Ramos (cell line): ENCODE measurements at regions not wholly inside any gene's neighbourhood (a gene's known extent, or its start where the extent isn't known, plus 50 kb on each side); places are given as distances from the start of the nearest gene placed in this dataset.

Experiments
- in situ Hi-C: fragments of 300-500 bp; cut with MboI; formaldehyde crosslinking; loops from one replicate; pipeline ENCODE4 v1.14.3; 2022; ENCODE audit warnings: low sequenced_read_pairs; ENCODE audit not compliant: unreplicated experiment

DNA sequence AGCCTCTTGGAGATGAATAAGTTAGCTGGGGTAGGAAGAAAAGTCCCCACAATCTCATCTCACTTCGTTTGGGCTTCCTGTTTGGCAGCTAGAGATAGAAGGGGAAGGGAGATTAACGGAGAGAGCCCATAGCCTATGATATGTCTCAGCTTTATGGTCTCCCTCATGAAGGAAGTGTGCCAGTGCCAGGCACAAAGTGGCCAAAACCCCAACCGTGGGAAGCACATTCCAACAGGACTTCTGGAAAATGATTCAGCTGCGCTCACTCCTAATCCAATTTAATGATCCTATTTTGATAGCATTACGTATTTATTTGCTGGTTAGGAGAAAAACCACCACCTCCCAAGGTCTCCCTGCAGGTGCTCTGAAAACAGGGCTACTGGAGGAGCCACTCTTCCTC is 303.1 kb upstream of the CLINT1 start:
- in situ Hi-C loops = loop anchor here (5.0 kb wide), 1 partner anchor 950 kb away; no protein-coding TSS in a partner anchor

DNA sequence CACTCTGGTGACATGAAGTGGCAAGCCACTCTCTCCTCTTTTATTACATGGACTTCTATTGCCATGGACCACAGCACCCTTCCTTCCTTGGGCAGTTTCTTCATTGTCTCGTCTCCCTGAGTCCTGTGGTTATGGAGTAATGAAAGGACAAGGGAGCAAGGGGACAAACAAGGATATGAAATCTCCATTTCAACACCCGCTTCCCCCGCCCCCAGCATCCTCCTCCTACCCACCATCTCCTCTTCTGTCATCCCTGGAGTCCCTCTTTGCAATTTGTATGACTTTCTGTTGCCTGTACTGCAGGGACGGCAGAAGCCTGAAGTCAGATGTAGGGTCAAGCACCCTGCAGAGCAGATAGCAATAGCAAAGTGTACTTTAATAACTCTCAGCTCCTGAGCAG is 300.7 kb upstream of the CLINT1 start:
- in situ Hi-C loops = loop anchor here (5.0 kb wide), 1 partner anchor 953 kb away; no protein-coding TSS in a partner anchor

DNA sequence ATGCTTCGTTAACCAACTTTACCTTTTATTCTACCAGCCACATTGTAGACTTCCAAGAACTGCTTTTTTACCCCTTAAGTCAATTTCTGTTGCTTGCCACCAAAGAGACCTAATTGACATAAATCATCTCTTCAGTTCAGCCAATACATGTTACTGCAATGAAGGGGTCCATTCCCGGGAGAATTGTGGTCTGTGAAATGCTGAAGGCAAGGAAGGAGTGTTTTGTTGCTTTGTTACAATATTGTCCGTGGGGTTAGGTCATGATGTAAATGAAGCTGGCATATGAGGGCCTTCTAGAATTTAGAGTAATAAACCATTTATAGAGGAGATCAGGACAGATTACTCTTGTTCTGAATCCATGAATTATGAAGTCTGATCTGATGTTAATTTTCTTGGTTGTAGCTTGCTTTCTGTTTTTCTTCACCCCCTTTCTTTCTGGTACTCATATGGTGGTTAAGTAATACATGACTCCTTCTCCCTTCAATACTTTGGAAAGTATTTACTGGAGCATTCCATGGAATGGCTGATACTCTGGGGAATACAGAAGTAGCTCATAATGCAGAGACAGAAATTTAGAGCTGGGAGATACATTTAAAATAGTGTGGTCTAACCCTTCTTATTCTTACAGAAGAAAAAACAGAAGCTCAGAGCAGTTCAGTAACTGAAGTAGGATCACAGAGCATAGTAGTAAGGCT is 297.0 kb upstream of the CLINT1 start:
- in situ Hi-C loops = no loop called here

DNA sequence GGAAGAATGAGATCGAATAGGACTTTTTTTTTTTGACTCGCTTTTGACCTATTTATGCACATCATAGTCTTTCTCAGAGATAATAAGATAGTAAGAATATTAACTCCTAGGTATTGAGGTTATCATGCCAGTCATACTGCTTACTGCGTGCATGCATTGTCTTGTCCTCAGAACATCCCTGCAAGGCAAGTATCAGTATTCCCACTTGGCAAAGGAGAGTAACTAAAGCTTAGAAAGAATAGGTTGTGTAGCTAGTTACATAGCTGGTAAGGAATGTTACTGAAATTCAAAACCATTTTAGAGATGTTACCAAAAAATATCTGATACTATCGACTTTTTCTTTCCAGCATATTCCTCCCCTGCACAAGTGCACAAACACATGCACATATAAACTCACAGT is 296.1 kb upstream of the CLINT1 start:
- in situ Hi-C loops = no loop called here

DNA sequence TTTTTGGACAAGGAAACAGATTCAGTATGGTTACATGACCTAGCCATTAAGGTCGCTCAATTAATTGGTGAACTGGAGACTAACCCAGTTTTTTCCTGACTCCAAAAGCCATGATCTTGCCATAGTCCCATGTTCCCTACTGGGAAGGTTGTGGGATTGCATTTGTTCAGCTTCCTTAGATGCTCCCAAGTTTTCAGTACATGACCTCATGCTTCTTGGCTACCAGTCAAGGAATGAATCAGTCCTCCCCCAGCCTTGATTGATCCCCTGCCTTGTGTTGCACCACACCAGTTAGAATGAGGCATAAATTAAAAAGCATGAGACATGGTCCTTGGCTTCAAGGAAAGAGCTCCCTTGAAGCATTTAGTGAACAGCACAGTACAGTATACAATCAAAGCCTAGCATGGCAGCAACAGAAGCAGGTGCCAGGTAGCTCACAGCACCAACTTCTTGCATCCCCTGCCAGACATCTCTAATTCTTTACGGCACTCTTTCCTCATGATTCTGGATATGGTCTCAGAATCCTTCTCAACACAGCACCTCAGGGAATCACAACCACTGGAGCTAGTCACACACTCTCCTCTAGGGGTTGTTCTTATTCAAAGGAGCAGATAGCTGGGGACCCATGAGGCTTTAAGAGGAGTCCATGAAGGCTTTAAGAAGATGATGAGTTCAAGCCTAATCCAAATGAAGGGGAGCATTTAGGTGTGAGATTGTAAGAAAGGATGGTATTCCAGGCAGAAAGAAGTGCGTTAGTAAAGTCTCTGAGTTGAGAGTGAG is 295.5 kb upstream of the CLINT1 start:
- in situ Hi-C loops = no loop called here

DNA sequence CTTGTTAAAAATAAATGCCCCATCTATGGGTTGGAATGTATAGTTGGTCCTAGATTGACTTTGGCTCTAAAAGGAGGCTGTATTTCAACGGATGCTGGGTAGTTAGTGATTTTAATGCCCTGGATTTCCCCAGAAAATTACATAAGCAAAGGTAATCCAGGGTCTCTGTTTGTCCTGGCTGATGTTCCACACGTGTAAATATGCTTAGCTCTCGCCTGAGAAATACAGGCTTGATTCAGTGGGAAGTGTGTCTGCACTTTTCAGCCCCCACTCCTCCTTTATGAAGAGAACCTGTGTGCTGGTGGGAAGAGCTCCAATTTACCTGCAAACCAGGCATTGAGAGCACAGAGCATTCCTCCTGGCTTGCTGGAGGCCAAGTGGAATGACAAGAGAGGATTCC is 294.6 kb upstream of the CLINT1 start:
- in situ Hi-C loops = no loop called here

DNA sequence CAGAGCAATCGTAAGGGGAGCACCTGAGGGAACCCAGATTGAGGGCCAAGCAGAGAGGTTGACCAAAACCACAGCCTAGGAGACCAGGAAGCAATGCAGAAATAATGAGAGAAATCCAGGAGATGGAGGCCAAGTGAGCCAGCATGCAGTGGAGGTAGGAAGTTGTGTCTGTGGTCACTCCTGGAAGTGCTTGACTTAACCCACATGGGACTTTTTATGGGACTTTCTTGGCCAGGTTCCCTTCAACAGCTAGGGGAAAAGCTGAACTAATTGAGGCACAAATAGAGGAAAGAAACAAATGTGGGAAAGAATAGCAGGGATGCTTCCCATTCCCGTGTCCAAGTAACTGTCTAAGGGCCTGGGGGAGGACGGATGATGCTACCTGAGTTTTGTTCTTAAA is 293.2 kb upstream of the CLINT1 start:
- in situ Hi-C loops = no loop called here

DNA sequence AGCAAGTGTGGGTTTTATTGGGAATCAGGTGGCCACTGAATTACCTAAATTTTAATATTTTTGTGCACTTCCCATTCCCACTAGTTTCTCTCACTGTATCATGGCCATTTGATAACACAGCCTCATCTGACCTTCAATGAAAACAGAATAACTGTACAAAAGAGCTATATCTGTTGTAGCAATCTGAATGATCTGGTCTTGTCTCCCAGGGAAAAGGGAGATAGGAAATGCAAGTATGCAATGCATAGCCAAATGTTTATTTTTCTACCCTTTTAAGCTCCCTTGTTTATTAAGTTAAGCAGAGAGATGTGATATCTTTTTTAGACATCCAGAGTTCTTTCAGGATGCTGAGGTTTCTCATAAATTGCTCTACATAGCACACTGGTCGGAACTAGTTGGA is 288.3 kb upstream of the CLINT1 start:
- in situ Hi-C loops = no loop called here

DNA sequence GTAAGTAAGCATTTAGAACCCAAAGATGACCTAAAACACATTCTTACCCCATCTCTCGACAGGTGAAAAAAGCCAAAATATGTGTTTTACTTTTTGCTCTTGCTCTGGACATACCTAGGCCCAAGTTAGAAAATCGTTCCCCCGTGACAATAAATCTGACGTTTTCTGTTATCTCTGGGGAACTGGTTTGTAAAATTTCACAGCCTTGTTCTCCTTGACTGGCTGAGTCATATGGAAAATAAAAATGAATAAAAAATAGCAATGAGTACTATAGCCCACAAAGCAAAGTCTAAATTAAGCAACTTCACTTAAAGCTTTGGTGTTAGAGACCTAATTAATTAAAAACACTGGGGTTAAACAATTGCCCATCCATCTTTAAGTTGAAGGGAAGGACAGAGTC is 286.9 kb upstream of the CLINT1 start:
- in situ Hi-C loops = no loop called here

DNA sequence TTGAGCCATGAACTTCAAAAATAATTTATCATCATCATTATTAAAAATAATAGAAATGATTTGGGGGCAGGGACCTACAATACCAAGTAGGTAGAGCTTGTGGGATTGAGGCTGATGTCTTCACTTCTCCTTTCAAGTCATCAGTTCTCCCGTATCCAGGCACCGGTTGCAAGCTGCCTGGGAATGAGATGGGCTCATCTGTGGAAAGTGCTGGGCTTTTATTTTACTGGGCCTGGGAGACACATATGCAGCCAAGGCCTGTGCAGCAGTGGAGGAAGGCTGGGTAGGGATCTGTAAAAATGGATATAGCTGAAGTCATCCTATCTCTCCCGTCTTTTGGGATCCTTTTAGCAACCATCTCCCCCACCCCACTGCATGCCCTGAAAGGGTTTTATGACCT is 284.1 kb upstream of the CLINT1 start:
- in situ Hi-C loops = no loop called here

DNA sequence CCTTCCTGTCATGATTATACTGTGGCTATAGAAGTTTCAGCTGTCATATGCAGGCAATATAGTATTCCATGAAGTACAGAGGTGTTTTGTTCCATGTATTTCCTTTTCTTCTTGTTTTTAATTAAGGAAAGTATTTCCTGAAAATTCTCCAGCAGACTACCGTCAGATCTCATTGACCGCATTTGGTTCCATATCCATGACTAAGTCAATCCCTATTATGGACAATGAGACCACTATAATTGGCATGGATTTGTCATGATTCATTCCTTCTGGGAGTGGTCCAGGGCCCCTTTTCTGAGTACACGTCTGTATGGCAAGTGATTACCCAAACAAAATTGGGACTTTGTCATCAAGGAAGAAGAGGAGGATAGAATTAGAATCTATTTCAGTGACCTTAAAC is 283.2 kb upstream of the CLINT1 start:
- in situ Hi-C loops = no loop called here

DNA sequence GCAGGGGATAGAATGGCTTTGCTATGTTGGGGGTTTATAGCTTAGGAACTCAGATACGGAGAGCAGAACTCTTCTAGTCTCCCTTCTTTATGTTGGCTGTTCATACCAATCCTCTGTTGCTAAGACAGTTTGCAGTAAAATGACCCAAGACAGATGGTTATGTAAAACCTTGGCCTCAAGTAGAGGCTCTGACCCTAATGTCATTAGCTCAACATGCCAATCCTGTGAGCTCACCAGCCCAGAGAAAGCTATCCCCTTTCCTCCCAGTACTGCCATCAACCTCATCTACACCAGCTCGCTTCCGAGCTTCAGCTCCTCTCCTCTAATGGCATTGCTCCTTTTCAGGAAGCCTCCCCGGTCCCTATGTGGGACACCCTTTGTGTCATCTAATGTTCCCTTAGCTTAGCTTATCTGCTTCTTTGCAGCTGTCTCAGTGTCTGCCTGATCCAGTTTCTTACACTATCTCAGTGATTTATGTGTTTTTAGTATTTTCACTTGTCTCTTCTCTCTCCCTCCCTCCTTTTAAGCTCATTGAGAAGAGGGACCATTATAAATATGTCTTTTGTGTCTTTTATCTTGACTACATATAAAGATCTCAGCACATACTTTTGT is 281.3 kb upstream of the CLINT1 start:
- in situ Hi-C loops = no loop called here

DNA sequence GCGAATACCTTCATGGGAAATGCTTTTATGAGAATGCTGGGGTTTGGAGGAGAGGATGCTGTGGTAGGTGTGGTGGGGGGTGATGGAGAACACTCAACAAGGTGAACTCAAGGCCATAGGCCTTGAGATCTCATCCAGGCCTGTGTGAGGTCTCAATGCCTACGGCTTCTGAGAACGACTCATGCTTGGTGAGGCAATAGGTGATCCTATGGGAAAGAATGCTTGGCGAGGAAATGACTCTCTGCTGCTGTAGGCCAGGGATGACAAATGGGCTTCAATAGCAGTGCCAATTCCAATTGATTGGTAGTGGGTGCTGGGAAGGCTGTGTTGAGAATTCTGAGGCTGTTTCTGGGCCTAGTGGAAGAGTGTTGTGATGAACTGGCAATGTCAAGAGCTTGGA is 280.2 kb upstream of the CLINT1 start:
- in situ Hi-C loops = no loop called here

DNA sequence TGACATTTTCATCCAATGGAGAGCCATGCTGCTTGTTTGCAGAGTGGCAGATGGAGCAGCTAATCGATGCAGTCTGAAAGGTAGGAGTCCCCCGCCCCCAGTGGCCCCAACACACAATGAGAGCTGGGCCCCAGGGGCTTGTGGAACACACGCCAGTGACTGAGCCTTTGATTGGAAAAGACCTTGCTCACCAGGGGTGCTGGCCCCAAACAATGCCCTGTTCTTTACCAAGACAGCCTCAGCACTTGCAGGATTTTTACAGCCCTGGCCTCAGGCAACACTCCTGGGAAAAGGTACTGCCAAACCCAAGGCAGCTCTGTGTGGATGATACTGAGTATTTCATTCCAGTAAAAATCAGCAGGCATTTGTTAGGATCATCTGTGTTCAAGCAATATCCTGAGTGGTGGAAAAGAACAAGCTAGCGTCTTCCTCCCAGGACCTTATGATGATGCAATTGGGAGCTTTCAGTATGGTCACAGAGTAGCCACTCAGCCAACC is 276.8 kb upstream of the CLINT1 start:
- in situ Hi-C loops = no loop called here

DNA sequence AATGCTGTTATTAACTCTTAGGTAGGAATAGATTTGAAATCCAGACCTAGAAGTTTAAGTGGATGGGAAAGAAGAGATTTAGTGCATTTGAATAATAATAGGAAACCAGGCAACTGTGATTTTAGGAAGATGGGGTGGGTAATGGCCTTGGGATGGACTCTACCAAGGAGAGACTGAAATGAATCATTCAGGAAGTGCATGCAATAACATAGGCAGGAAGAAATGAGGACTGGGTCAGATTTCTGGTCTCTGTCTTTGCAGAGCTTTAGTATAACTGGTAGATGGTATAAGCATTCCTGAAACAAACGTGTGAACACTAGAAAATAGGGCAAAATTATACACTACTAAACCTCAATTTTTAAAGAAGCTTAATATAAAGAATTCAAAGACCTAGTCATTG is 274.4 kb upstream of the CLINT1 start:
- in situ Hi-C loops = no loop called here

DNA sequence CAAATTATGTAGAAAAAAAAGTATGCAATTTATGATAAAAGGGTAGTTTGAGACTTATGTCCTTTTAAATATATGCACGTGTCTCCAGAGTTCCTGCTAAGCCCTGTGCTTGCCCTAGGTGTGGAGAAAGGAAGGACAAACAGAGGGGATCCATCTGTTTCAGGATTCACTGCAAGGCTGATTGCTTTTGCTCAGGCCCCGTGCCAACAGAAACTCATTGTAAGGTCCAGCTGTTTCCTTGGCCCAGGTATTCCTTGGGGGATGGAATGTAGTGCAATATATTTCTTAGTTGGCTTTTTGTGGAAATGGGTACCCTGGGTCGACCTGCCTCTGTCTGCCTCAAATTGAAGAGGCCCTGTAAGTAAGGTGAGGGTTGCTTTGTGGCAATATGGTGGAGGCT is 268.6 kb upstream of the CLINT1 start:
- in situ Hi-C loops = no loop called here

DNA sequence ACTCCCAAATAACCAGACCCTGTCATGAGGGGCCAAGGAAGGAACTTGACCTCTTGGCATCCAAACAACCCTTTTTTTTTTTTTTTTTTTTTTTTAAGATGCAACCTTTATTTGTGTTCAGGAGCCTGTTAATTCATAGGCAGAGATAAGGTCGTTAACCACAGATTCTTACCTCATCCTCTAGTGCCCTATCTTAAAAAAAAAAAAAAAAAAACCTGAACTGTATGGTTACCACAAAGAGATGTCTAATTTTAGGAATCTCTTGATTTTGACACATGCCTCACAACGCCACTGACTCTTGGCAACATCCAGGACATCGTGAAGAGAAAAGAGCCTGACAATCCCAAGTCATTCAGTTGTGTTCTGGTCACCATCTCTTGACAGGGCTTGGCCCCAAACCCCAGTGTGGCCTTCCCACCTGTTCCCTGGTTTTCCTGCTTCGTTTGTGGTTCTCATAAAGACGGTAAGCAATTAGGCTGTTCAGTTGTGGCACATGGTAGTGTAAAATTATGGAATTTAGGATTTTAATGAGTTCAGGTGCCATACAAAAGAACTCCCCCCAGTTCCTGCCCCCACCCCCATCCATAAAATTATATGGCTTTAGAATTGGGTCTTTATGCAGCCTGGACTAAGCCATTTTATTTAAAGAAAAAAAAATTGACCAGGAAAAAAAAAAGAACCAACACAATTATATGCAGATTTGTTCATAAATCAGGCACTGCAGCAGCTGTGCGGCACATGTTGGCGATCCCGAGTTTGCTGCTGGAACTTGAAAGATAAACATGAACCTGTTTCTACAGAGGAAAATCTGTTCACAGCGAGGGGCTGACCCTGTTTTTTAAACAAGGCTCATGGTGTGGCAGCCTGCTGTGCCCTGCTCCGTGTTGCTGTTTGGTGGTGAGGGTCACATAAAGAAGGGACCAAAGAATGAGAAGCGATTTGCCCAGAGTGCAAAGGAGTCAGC is 267.8 kb upstream of the CLINT1 start:
- in situ Hi-C loops = no loop called here

DNA sequence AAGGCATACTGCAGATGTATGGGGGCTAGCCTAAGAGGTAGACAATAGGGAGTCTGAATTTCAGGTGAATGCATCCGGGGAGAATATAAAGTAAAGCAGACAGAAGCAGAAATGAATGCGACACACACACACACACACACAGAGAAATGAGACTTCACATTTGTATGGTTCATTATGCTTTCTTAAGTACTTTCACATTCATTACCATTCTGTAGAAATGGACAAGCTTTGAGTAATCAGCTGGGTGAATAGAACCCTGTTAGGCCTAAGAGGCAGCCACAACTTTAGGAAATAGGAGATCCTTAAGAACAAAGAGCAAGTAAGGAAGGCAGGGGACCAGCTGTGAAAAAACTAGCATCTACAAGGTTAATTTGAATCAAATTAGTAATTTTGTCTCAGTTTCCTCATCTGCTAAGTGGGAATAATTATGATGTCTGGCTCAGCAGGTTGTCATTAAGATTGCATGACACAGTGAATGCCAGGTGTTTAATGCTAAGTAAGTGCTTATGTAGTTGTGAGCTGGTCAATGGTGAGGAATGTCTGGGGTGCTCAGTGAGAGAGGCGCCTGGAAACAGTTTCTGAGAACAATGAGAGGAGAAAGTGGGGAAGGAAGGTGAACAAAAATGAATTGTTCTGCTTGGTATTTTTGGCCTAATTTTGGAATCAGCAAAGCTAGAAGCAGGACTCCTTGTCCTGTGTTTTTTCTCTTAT is 265.8 kb upstream of the CLINT1 start:
- in situ Hi-C loops = no loop called here

DNA sequence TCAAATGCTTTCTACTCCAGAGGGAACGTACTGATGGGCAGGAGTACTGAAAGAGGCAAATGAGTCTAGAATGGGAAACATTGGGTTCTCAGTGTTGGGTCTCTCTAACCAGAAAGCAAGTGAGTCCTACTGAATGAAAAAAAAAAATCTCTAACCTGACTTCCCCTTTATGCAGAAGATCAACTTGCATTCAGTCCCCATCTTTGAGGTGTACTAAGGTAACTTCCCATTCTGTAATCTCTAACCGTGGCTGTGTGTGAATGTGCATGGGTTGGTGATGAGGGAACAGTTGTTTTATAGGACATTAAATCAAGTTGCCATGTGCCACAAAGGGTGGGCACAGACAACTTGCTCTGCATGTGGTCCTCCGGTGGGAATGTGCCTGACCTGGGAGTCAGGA is 264.6 kb upstream of the CLINT1 start:
- in situ Hi-C loops = no loop called here

DNA sequence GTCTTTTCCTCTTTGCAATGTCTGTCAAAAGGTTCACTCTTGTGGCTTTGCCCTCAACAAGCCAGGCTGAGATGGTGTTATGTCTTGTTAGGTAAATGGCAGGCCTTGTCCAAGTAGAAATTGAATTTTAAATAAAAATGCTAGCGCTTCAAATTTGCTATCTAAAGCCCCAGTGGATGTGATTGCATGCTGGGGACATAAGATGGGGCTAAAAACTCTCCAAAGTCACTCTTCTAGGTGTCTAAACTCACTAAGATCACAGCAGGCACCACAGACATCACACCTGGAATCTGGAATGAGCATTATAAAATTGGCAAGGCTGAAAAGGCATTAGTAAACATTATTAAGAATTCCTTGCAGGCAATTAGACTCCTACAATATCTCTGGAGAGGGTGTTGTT is 262.7 kb upstream of the CLINT1 start:
- in situ Hi-C loops = no loop called here
